Tibial nerve (tissue), 4 donors: ENCODE measurements at regions not wholly inside any gene's neighbourhood (a gene's known extent, or its start where the extent isn't known, plus 50 kb on each side); places are given as distances from the start of the nearest gene placed in this dataset.
"Not testable (repeated sequence)": the region's sequence is repeated elsewhere in the genome, so short reads cannot be mapped to it uniquely, and the experiment has no call there.

Experiments used
- DNase-seq, 2 donors: peaks; one replicate each; pipeline ENCODE4 v3.0.0-alpha.2; 2019; ENCODE audit warnings: low spot score in 2 of 2
- H3K27ac ChIP-seq, 4 donors: fragments of 200-600 bp; sonication (generic) in 3 of 4; one replicate each; pipeline ENCODE4 v1.5.1; 2017 to 2019; ENCODE audit warnings: mild to moderate bottlenecking in 1 of 4
- H3K27me3 ChIP-seq, 2 donors: fragments of 200-600 bp; sonication (generic) in 1 of 2; one replicate each; pipeline versions ENCODE4 v1.5.1 to v1.6.0; 2017 to 2019
- H3K36me3 ChIP-seq, 3 donors: fragments of 200-600 bp; sonication (generic); one replicate each; pipeline ENCODE4 v1.5.1; 2018 to 2019
- H3K4me1 ChIP-seq, 4 donors: fragments of 200-600 bp; sonication (generic) in 3 of 4; one replicate each; pipeline ENCODE4 v1.5.1; 2017 to 2019
- H3K4me3 ChIP-seq, 4 donors: fragments of 200-600 bp; sonication (generic) in 3 of 4; one replicate each; pipeline ENCODE4 v1.5.1; 2017 to 2019; ENCODE audit warnings: mild to moderate bottlenecking in 1 of 4, moderate library complexity in 1 of 4
- H3K9me3 ChIP-seq, 4 donors: fragments of 200-600 bp; sonication (generic) in 3 of 4; one replicate each; pipeline ENCODE4 v1.5.1; 2017 to 2019
- EP300 ChIP-seq, 2 donors: sonication (generic); formaldehyde crosslinking; IDR thresholded peaks; one replicate each; pipeline ENCODE4 v1.6.1; 2017; ENCODE audit warnings: antibody characterized with exemption in 2 of 2, mild to moderate bottlenecking in 1 of 2
- POLR2A ChIP-seq, 2 donors: fragments of 450-650 bp; IDR thresholded peaks; one replicate each; pipeline ENCODE4 v1.6.1; 2017; ENCODE audit warnings: antibody characterized with exemption in 2 of 2, mild to moderate bottlenecking in 2 of 2, moderate library complexity in 2 of 2
- WGBS, 2 donors: methylation state at CpG; one replicate each; pipeline ENCODE4 v1.1.5; 2018; 5-methylcytosine and 5-hydroxymethylcytosine counted together
- TF ChIP-seq, protein P1 (sequence below), 5 experiments: fragments of 200-600 bp in 3 of 5; fragments of 450-650 bp in 2 of 5; sonication (generic) in 3 of 5; IDR thresholded peaks; one replicate each; pipeline ENCODE4 v1.5.1; 2016 to 2019; ENCODE audit warnings: antibody characterized with exemption in 5 of 5, mild to moderate bottlenecking in 3 of 5, moderate library complexity in 2 of 5

DNA sequence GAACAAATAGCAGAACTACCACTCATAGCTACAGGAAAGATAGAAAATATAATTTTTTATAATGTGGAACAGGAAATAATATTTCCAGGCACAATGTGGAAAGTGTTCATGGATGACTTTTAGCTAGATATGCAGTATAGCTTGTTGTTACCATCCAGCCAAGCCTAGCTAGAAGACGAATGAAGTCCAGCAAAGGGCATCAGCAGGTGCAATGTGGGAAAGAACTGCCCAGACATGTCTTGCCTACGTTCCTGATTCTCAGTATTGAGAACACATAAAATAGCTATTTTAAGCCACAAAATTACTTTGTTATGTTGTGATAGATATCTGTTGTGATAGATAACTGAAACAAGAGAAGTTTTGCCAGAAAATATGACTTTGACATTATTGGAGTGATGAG is 1690.0 kb upstream of the LRRTM3 start:
- Histone ChIP-seq H3K4me1 (no peaks in the 10 kb centered on the region), H3K9me3 (peaks cover 0 to 3% (median 0%) of the 10 kb centered on the region in 4 donors), H3K4me3 (no peak overlapping the region), H3K27me3 (no peaks in the 10 kb centered on the region), H3K27ac (no peak overlapping the region), H3K36me3 (no peaks in the 10 kb centered on the region)
- DNase-seq = no peak
- WGBS, 2 donors = 80 to 82% methylated on average over 2 of the region's 2 CpGs
- TF ChIP-seq, protein P1, sequence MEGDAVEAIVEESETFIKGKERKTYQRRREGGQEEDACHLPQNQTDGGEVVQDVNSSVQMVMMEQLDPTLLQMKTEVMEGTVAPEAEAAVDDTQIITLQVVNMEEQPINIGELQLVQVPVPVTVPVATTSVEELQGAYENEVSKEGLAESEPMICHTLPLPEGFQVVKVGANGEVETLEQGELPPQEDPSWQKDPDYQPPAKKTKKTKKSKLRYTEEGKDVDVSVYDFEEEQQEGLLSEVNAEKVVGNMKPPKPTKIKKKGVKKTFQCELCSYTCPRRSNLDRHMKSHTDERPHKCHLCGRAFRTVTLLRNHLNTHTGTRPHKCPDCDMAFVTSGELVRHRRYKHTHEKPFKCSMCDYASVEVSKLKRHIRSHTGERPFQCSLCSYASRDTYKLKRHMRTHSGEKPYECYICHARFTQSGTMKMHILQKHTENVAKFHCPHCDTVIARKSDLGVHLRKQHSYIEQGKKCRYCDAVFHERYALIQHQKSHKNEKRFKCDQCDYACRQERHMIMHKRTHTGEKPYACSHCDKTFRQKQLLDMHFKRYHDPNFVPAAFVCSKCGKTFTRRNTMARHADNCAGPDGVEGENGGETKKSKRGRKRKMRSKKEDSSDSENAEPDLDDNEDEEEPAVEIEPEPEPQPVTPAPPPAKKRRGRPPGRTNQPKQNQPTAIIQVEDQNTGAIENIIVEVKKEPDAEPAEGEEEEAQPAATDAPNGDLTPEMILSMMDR (IDR thresholded peaks at IDR 0.05) = no peak
- TF ChIP-seq EP300 (IDR thresholded peaks at IDR 0.05) (no peak), POLR2A (IDR thresholded peaks at IDR 0.05) (no peak)

DNA sequence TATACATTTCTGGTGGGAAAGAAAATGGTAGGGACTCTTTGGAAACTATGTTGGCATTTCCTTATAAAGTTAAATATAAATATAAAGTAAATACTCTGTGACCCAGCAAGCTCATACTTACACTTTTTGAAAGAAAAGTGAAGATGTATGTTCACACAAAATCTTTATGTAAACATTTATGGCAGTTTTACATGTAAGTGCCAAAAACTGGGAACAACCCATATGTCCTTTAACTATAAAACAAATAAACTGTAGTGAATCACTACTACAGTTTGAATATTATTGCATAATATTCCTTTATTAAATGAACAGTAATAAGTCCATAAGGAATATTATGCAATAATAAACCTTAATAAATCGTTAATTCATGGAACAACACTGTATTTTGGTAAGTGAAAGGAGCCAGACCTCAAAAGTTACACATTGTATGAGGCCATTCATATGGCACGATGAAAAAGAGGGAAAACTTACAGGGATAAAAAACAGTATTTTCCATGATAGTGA is 1660.3 kb upstream of the LRRTM3 start:
- DNase-seq = no peak
- TF ChIP-seq, protein P1 (IDR thresholded peaks at IDR 0.05) = no peak
- TF ChIP-seq POLR2A (IDR thresholded peaks at IDR 0.05) = no peak
- no peaks in the 10 kb centered on the region for H3K36me3 ChIP-seq
- H3K27me3 ChIP-seq = no peaks in the 10 kb centered on the region
- no peak overlapping the region for H3K4me3 ChIP-seq
- WGBS, 2 donors = 75 to 82% methylated on average over 2 of the region's 2 CpGs
- no peak overlapping the region for H3K27ac ChIP-seq
- no peaks in the 10 kb centered on the region for H3K9me3 ChIP-seq
- H3K4me1 ChIP-seq = no peaks in the 10 kb centered on the region

DNA sequence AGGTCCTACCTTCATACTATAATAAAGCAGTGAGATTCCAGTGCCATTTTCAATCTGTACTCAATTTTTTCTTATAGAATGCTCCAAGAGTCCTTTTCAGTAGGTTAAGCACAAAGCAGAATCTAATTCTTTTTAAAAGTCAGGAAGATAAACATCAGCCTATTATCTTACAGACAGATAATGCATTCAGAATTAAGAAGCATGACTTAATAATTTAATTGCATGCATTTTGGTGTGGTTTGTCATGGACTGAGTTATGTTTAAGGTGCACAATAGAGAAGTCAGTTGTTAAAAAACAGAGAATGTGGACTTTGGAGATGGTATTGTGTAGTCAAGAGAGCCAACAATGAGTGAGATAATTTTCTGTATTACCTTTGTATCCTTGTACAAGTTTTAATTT is 1656.3 kb upstream of the LRRTM3 start:
- DNase-seq, H3K27me3 ChIP-seq, H3K9me3 ChIP-seq, H3K4me1 ChIP-seq, H3K36me3 ChIP-seq, H3K4me3 ChIP-seq, H3K27ac ChIP-seq: not testable (repeated sequence)

DNA sequence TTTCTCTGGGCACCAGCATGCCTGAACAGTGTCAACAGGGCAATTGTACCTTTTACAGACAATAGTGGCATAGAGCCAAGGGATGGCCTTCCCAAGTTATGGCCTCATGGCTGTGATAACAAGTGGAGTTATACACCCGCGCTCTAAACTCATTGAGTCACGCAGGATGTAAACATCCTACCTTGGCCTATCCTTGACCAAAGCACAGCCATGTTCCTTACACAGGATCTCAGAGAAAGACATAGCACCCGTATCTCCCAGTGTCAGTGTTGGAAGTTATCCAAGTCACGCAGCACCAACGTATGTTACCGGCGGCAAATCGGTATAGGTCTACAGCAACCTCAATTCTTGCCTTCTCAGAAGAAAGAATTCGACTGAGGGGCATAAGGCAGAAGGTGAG is 1654.9 kb upstream of the LRRTM3 start:
- H3K4me3 ChIP-seq = no peak overlapping the region
- H3K36me3 ChIP-seq = no peaks in the 10 kb centered on the region
- no peaks in the 10 kb centered on the region for H3K4me1 ChIP-seq
- no peak for DNase-seq
- 92 to 97% methylated on average over 10 of the region's 10 CpGs for WGBS, 2 donors
- no peak for TF ChIP-seq POLR2A (IDR thresholded peaks at IDR 0.05)
- TF ChIP-seq EP300 (IDR thresholded peaks at IDR 0.05) = no peak
- TF ChIP-seq, protein P1 (IDR thresholded peaks at IDR 0.05) = no peak
- H3K27ac ChIP-seq = no peak overlapping the region
- no peaks in the 10 kb centered on the region for H3K9me3 ChIP-seq
- H3K27me3 ChIP-seq = no peaks in the 10 kb centered on the region

DNA sequence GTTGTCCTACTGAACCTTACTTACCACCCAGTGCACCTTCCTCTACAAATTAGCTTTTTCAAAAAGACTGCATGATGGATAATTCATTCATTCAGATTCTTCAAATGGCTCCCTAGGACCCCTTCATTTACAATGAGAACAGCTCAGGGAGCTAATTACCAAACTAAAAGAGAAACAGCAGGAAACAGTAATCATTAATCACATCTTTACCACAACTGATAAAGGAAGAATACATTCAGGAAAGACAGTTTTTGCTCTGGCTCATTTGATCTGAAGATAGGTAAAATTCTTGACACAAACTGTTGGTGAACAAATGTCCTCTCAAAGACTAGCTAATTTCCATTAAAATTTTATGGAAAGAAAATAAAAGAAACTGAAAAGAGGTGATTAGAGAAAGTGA is 1652.7 kb upstream of the LRRTM3 start:
- no peak overlapping the region for H3K27ac ChIP-seq
- H3K4me3 ChIP-seq = no peak overlapping the region
- no peaks in the 10 kb centered on the region for H3K27me3 ChIP-seq
- no peak for DNase-seq
- no peaks in the 10 kb centered on the region for H3K4me1 ChIP-seq
- H3K9me3 ChIP-seq = peaks cover 0 to 2% (median 0%) of the 10 kb centered on the region in 4 donors
- no peak for TF ChIP-seq EP300 (IDR thresholded peaks at IDR 0.05)
- TF ChIP-seq POLR2A (IDR thresholded peaks at IDR 0.05) = no peak
- TF ChIP-seq, protein P1 (IDR thresholded peaks at IDR 0.05) = no peak
- H3K36me3 ChIP-seq = no peaks in the 10 kb centered on the region

DNA sequence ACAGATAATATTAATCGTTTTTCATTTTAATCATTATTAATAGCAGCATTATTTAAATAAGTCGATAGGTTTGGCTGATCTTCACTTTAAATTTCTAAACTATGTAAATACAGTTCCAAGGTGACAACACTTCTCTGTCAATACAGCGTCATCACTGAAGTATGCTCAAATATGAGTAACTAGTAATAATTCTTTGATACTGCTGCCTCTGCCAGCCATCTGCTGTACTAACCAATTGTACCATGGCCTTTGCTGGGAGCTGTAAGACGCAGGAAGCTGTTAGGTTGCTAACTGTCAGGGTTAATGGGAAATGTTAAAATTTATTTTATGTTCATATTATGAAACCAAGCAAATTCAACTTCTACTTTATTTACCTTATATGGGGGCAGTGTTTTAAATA is 1650.5 kb upstream of the LRRTM3 start:
- WGBS, 2 donors = 65 to 86% methylated on average over 4 of the region's 4 CpGs

More for the DNA sequence above, 1650.5 kb upstream of the LRRTM3 start:
- H3K9me3 ChIP-seq = peaks cover 0 to 22% (median 0%) of the 10 kb centered on the region in 4 donors
- DNase-seq = no peak
- no peaks in the 10 kb centered on the region for H3K36me3 ChIP-seq
- H3K4me1 ChIP-seq = no peaks in the 10 kb centered on the region
- H3K27ac ChIP-seq = no peak overlapping the region
- TF ChIP-seq, protein P1 (IDR thresholded peaks at IDR 0.05) = no peak
- no peak for TF ChIP-seq EP300 (IDR thresholded peaks at IDR 0.05)
- TF ChIP-seq POLR2A (IDR thresholded peaks at IDR 0.05) = no peak
- no peak overlapping the region for H3K4me3 ChIP-seq
- H3K27me3 ChIP-seq = no peaks in the 10 kb centered on the region
